ENCODE measurements at regions not wholly inside any gene's neighbourhood (a gene's known extent, or its start where the extent isn't known, plus 50 kb on each side); places are given as distances from the start of the nearest gene placed in this dataset.

- TF ChIP-seq, protein P1, sequence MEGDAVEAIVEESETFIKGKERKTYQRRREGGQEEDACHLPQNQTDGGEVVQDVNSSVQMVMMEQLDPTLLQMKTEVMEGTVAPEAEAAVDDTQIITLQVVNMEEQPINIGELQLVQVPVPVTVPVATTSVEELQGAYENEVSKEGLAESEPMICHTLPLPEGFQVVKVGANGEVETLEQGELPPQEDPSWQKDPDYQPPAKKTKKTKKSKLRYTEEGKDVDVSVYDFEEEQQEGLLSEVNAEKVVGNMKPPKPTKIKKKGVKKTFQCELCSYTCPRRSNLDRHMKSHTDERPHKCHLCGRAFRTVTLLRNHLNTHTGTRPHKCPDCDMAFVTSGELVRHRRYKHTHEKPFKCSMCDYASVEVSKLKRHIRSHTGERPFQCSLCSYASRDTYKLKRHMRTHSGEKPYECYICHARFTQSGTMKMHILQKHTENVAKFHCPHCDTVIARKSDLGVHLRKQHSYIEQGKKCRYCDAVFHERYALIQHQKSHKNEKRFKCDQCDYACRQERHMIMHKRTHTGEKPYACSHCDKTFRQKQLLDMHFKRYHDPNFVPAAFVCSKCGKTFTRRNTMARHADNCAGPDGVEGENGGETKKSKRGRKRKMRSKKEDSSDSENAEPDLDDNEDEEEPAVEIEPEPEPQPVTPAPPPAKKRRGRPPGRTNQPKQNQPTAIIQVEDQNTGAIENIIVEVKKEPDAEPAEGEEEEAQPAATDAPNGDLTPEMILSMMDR (IDR thresholded peaks at IDR 0.05; ENCODE audit: extremely low read depth, low read depth, low read length), result no peak
- Histone ChIP-seq H3K4me2 (ENCODE audit: insufficient read depth, low read length) (no peak overlapping the region), H3K9me3 (ENCODE audit: low read depth, low read length) (no peaks in the 10 kb centered on the region), H3K27me3 (ENCODE audit: insufficient read depth, low read length) (no peaks in the 10 kb centered on the region), H2AFZ (ENCODE audit: low read length) (no peak overlapping the region), H3K4me1 (ENCODE audit: insufficient read depth, low read length) (no peaks in the 10 kb centered on the region), H3K4me3 (ENCODE audit: insufficient read depth, low read length) (no peak overlapping the region), H4K20me1 (ENCODE audit: insufficient read depth, low read length) (no peaks in the 10 kb centered on the region), H3K36me3 (ENCODE audit: insufficient read depth, low read length) (no peaks in the 10 kb centered on the region), H3K79me2 (ENCODE audit: insufficient read depth, low read length) (no peaks in the 10 kb centered on the region), H3K27ac (ENCODE audit: low read depth, low read length) (no peak overlapping the region)
- DNase-seq (ENCODE audit: insufficient read length, low spot score, missing footprints), result no peak
These were observed 171.1 kb upstream of the ANKRD50 start for GRCh38 chr4:124883632-124884031.

DNA sequence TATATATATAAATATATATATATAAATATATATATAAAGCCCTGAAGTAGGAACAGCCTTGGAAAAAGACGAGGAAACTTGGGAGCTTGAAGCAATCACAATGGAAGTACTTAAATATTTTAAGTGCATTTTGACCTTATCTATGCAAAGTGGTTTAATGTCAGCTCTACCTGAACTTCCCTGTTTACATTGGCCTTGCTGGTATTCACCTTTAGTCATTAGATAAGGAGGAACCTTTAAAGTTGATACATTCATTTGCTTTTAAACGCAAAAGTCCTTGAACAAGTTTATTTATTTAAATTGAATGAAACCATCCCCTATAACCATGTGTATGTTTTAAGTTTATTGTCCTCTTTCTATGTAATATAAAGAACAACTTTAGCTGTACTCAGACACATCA is 166.7 kb upstream of the ANKRD50 start:
- Histone ChIP-seq H3K4me1 (ENCODE audit: insufficient read depth, low read length) (no peaks in the 10 kb centered on the region), H3K36me3 (ENCODE audit: insufficient read depth, low read length) (no peaks in the 10 kb centered on the region), H3K27me3 (ENCODE audit: insufficient read depth, low read length) (no peaks in the 10 kb centered on the region), H3K4me3 (ENCODE audit: insufficient read depth, low read length) (no peak overlapping the region), H3K4me2 (ENCODE audit: insufficient read depth, low read length) (no peak overlapping the region), H2AFZ (ENCODE audit: low read length) (no peak overlapping the region), H3K79me2 (ENCODE audit: insufficient read depth, low read length) (no peaks in the 10 kb centered on the region), H3K27ac (ENCODE audit: low read depth, low read length) (no peak overlapping the region), H4K20me1 (ENCODE audit: insufficient read depth, low read length) (no peaks in the 10 kb centered on the region), H3K9me3 (ENCODE audit: low read depth, low read length) (no peaks in the 10 kb centered on the region)
- TF ChIP-seq, protein P1 (IDR thresholded peaks at IDR 0.05; ENCODE audit: extremely low read depth, low read depth, low read length), result no peak
- no peak for DNase-seq (ENCODE audit: insufficient read length, low spot score, missing footprints)

- Histone ChIP-seq H3K27me3 (ENCODE audit: insufficient read depth, low read length) (no peaks in the 10 kb centered on the region), H3K27ac (ENCODE audit: low read depth, low read length) (no peak overlapping the region), H3K4me3 (ENCODE audit: insufficient read depth, low read length) (no peak overlapping the region), H3K79me2 (ENCODE audit: insufficient read depth, low read length) (no peaks in the 10 kb centered on the region), H4K20me1 (ENCODE audit: insufficient read depth, low read length) (no peaks in the 10 kb centered on the region), H3K4me1 (ENCODE audit: insufficient read depth, low read length) (no peaks in the 10 kb centered on the region), H2AFZ (ENCODE audit: low read length) (no peak overlapping the region), H3K36me3 (ENCODE audit: insufficient read depth, low read length) (no peaks in the 10 kb centered on the region), H3K9me3 (ENCODE audit: low read depth, low read length) (no peaks in the 10 kb centered on the region), H3K4me2 (ENCODE audit: insufficient read depth, low read length) (no peak overlapping the region)
- TF ChIP-seq, protein P1 (IDR thresholded peaks at IDR 0.05; ENCODE audit: extremely low read depth, low read depth, low read length), result no peak
- DNase-seq (ENCODE audit: insufficient read length, low spot score, missing footprints), result no peak
These were observed 161.6 kb upstream of the ANKRD50 start for GRCh38 chr4:124874172-124874450.

GRCh38 chr4:124873361-124874171 is 161.0 kb upstream of the ANKRD50 start:
- no peak overlapping the region for H2AFZ ChIP-seq (ENCODE audit: low read length)
- H3K79me2 ChIP-seq (ENCODE audit: insufficient read depth, low read length), result no peaks in the 10 kb centered on the region
- H3K4me3 ChIP-seq (ENCODE audit: insufficient read depth, low read length), result no peak overlapping the region
- H3K27me3 ChIP-seq (ENCODE audit: insufficient read depth, low read length), result no peaks in the 10 kb centered on the region
- H4K20me1 ChIP-seq (ENCODE audit: insufficient read depth, low read length), result no peaks in the 10 kb centered on the region
- TF ChIP-seq, protein P1 (IDR thresholded peaks at IDR 0.05; ENCODE audit: extremely low read depth, low read depth, low read length), result no peak
- H3K4me2 ChIP-seq (ENCODE audit: insufficient read depth, low read length), result no peak overlapping the region
- H3K9me3 ChIP-seq (ENCODE audit: low read depth, low read length), result no peaks in the 10 kb centered on the region
- no peak overlapping the region for H3K27ac ChIP-seq (ENCODE audit: low read depth, low read length)
- H3K36me3 ChIP-seq (ENCODE audit: insufficient read depth, low read length), result no peaks in the 10 kb centered on the region
- no peaks in the 10 kb centered on the region for H3K4me1 ChIP-seq (ENCODE audit: insufficient read depth, low read length)
- no peak for DNase-seq (ENCODE audit: insufficient read length, low spot score, missing footprints)
